ENCODE measurements at regions not wholly inside any gene's neighbourhood (a gene's known extent, or its start where the extent isn't known, plus 50 kb on each side); places are given as distances from the start of the nearest gene placed in this dataset.
"Not testable (repeated sequence)": the region's sequence is repeated elsewhere in the genome, so short reads cannot be mapped to it uniquely, and the experiment has no call there.

- Mint-ChIP-seq H3K9me3 (ENCODE audit: unreplicated experiment) (peaks cover 1% of the 10 kb centered on the region), H3K36me3 (ENCODE audit: unreplicated experiment) (peaks cover 10% of the 10 kb centered on the region), H3K4me3 (ENCODE audit: unreplicated experiment) (no peak overlapping the region), H3K27me3 (ENCODE audit: unreplicated experiment) (peaks cover 3% of the 10 kb centered on the region), H3K27ac (ENCODE audit: unreplicated experiment) (no peak overlapping the region), H3K4me1 (ENCODE audit: low read depth, unreplicated experiment) (no peaks in the 10 kb centered on the region)
- no peak for DNase-seq
- TF ChIP-seq, protein P1, sequence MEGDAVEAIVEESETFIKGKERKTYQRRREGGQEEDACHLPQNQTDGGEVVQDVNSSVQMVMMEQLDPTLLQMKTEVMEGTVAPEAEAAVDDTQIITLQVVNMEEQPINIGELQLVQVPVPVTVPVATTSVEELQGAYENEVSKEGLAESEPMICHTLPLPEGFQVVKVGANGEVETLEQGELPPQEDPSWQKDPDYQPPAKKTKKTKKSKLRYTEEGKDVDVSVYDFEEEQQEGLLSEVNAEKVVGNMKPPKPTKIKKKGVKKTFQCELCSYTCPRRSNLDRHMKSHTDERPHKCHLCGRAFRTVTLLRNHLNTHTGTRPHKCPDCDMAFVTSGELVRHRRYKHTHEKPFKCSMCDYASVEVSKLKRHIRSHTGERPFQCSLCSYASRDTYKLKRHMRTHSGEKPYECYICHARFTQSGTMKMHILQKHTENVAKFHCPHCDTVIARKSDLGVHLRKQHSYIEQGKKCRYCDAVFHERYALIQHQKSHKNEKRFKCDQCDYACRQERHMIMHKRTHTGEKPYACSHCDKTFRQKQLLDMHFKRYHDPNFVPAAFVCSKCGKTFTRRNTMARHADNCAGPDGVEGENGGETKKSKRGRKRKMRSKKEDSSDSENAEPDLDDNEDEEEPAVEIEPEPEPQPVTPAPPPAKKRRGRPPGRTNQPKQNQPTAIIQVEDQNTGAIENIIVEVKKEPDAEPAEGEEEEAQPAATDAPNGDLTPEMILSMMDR (IDR thresholded peaks at IDR 0.05; ENCODE audit: partially characterized antibody, unreplicated experiment), result no peak
Measured at GRCh38 chr5:33136785-33137184, 304.0 kb upstream of the TARS1 start.

DNA sequence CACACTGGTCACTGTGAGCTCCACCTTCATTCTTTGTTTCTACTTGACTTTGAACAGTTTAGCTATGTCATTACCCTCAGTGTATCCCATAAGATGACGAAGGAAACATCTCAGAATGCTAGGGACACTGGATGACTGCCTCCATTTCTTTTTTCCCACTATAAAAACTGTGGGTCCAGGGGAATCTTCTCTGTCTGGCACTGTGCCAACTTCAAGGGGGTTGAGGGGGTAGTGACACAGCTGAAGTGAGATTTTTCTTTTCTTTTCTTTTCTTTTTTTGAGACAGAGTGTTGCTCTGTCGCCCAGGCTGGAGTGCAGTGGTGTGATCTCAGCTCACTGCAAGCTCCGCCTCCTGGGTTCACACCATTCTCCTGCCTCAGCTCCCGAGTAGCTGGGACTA is 302.6 kb upstream of the TARS1 start:
- H3K36me3 Mint-ChIP-seq (ENCODE audit: unreplicated experiment); H3K9me3 Mint-ChIP-seq (ENCODE audit: unreplicated experiment); H3K4me1 Mint-ChIP-seq (ENCODE audit: low read depth, unreplicated experiment); H3K27ac Mint-ChIP-seq (ENCODE audit: unreplicated experiment); DNase-seq; H3K4me3 Mint-ChIP-seq (ENCODE audit: unreplicated experiment); H3K27me3 Mint-ChIP-seq (ENCODE audit: unreplicated experiment): not testable (repeated sequence)

DNA sequence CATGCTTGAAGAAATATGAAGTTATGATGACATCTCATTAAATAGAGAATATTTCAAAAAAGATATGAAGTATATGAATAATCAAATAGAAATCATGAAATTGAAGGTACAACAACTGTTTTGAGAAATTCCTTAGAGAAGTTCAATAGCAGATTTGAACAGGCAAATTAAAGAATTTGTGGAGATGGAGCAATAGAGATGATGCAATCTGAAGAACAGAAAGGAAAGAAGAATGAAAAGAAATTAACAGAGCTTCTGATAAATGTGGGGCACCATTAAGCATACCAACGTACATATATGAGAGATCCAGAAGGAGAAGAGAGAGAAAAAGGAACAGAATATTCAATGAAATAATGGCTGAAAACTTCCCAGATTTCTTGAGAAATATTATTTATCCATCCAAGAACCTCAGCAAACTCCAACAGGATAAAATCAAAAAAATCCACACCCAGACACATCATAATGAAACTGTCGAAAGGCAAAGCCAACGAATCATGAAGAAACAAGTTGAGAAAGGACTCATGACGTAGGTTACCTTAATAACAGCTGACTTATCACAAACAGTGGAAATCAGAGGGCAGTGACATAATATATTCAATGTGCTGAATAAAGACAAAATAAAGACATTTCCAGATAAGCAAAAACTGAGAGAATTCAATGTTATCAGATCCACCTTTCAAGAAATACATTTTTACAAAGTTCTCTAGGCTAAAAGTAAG is 297.2 kb upstream of the TARS1 start:
- H3K9me3 Mint-ChIP-seq (ENCODE audit: unreplicated experiment), result peaks cover 1% of the 10 kb centered on the region
- H3K27me3 Mint-ChIP-seq (ENCODE audit: unreplicated experiment), result peaks cover 1% of the 10 kb centered on the region
- H3K27ac Mint-ChIP-seq (ENCODE audit: unreplicated experiment), result no peak overlapping the region
- TF ChIP-seq, protein P1 (IDR thresholded peaks at IDR 0.05; ENCODE audit: partially characterized antibody, unreplicated experiment), result no peak
- no peak for DNase-seq
- H3K36me3 Mint-ChIP-seq (ENCODE audit: unreplicated experiment), result no peaks in the 10 kb centered on the region
- H3K4me3 Mint-ChIP-seq (ENCODE audit: unreplicated experiment), result no peak overlapping the region
- no peaks in the 10 kb centered on the region for H3K4me1 Mint-ChIP-seq (ENCODE audit: low read depth, unreplicated experiment)

DNA sequence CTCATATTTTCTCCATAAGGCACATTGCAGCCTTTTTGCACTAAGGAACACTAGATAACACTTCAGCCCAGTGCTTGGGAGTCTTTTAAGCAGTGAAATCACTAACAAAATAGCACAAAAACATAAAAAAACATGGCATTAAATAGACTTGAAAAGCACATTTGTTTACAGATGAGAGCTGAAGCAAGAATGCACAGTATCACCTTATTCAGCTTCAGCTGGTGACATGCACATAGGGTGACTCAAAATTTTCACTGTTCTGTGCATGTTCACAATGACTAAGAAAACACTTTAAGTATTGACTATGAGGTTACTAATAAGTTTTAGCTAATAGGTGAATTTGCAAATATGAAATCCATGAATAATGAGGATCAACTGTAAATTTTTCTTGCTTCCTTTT is 293.9 kb upstream of the TARS1 start:
- Mint-ChIP-seq H3K4me3 (ENCODE audit: unreplicated experiment) (no peak overlapping the region), H3K36me3 (ENCODE audit: unreplicated experiment) (no peaks in the 10 kb centered on the region), H3K4me1 (ENCODE audit: low read depth, unreplicated experiment) (no peaks in the 10 kb centered on the region), H3K9me3 (ENCODE audit: unreplicated experiment) (no peaks in the 10 kb centered on the region), H3K27me3 (ENCODE audit: unreplicated experiment) (no peaks in the 10 kb centered on the region), H3K27ac (ENCODE audit: unreplicated experiment) (no peak overlapping the region)
- TF ChIP-seq, protein P1 (IDR thresholded peaks at IDR 0.05; ENCODE audit: partially characterized antibody, unreplicated experiment), result no peak
- DNase-seq, result no peak

GRCh38 chr5:33148076-33148513 is 292.7 kb upstream of the TARS1 start:
- Mint-ChIP-seq H3K27ac (ENCODE audit: unreplicated experiment) (no peak overlapping the region), H3K9me3 (ENCODE audit: unreplicated experiment) (no peaks in the 10 kb centered on the region), H3K4me3 (ENCODE audit: unreplicated experiment) (no peak overlapping the region), H3K4me1 (ENCODE audit: low read depth, unreplicated experiment) (no peaks in the 10 kb centered on the region), H3K27me3 (ENCODE audit: unreplicated experiment) (no peaks in the 10 kb centered on the region), H3K36me3 (ENCODE audit: unreplicated experiment) (no peaks in the 10 kb centered on the region)
- no peak for DNase-seq
- TF ChIP-seq, protein P1 (IDR thresholded peaks at IDR 0.05; ENCODE audit: partially characterized antibody, unreplicated experiment), result no peak
